H9 (cell line): ENCODE measurements at regions not wholly inside any gene's neighbourhood (a gene's known extent, or its start where the extent isn't known, plus 50 kb on each side); places are given as distances from the start of the nearest gene placed in this dataset.

Experiments used
- DNase-seq: peaks from one replicate; pipeline ENCODE4 v3.0.0-alpha.2; 2017
- H2AFZ ChIP-seq: one replicate; pipeline ENCODE4 v1.6.1; 2013; ENCODE audit warnings: mild to moderate bottlenecking, low read length, control low read depth, moderate library complexity
- H2AK5ac ChIP-seq: 2 replicates; pipeline ENCODE4 v1.6.1; 2013; ENCODE audit warnings: low read length, control low read depth, mixed read lengths; ENCODE audit not compliant: insufficient read length
- H2BK120ac ChIP-seq: one replicate; pipeline ENCODE4 v1.6.1; 2013; ENCODE audit warnings: low read depth, mild to moderate bottlenecking, low read length, control low read depth, inconsistent platforms; ENCODE audit not compliant: poor library complexity, severe bottlenecking
- H2BK12ac ChIP-seq: 2 replicates; pipeline ENCODE4 v1.6.1; 2013; ENCODE audit warnings: low read length, control low read depth, mixed read lengths, low read depth; ENCODE audit not compliant: insufficient read length
- H2BK15ac ChIP-seq: 2 replicates; pipeline ENCODE4 v1.6.1; 2013; ENCODE audit warnings: low read depth, low read length, control low read depth
- H2BK20ac ChIP-seq: one replicate; pipeline ENCODE4 v1.6.1; 2013; ENCODE audit warnings: low read depth, mild to moderate bottlenecking, low read length, control low read depth, inconsistent platforms; ENCODE audit not compliant: poor library complexity, severe bottlenecking
- H2BK5ac ChIP-seq: 2 replicates; pipeline ENCODE4 v1.6.1; 2013; ENCODE audit warnings: low read length, control low read depth, mixed read lengths; ENCODE audit not compliant: insufficient read length
- H3K14ac ChIP-seq: 2 replicates; pipeline ENCODE4 v1.6.1; 2013; ENCODE audit warnings: low read length, control low read depth; ENCODE audit not compliant: insufficient read depth
- H3K18ac ChIP-seq: 2 replicates; pipeline ENCODE4 v1.6.1; 2013; ENCODE audit warnings: low read depth, mild to moderate bottlenecking, mixed read lengths, low read length, control low read depth; ENCODE audit not compliant: insufficient read length
- H3K23ac ChIP-seq: 2 replicates; pipeline ENCODE4 v1.6.1; 2013; ENCODE audit warnings: low read length, control low read depth, mixed read lengths, low read depth; ENCODE audit not compliant: insufficient read length
- H3K23me2 ChIP-seq: 2 replicates; pipeline ENCODE4 v1.6.1; 2013; ENCODE audit warnings: low read depth, mild to moderate bottlenecking, mixed read lengths, low read length, control low read depth; ENCODE audit not compliant: insufficient read length, poor library complexity, severe bottlenecking
- H3K27ac ChIP-seq: 2 replicates; pipeline ENCODE4 v1.5.1; 2013; ENCODE audit warnings: low read length, control low read depth, mixed read lengths, low read depth; ENCODE audit not compliant: insufficient read length
- H3K27me3 ChIP-seq: 2 replicates; pipeline ENCODE4 v1.6.1; 2013; ENCODE audit warnings: low read length, control low read depth, inconsistent platforms; ENCODE audit not compliant: insufficient read depth
- H3K4ac ChIP-seq: 2 replicates; pipeline ENCODE4 v1.6.1; 2013; ENCODE audit warnings: low read depth, mild to moderate bottlenecking, control low read depth, inconsistent platforms, low read length, moderate library complexity
- H3K4me1 ChIP-seq: 2 replicates; pipeline ENCODE4 v1.6.1; 2013; ENCODE audit warnings: low read length, control low read depth, inconsistent platforms; ENCODE audit not compliant: insufficient read depth
- H3K4me2 ChIP-seq: 2 replicates; pipeline ENCODE4 v1.6.1; 2013; ENCODE audit warnings: low read length, control low read depth, mixed read lengths; ENCODE audit not compliant: insufficient read length, insufficient read depth
- H3K56ac ChIP-seq: 2 replicates; pipeline ENCODE4 v1.6.1; 2013; ENCODE audit warnings: low read depth, mild to moderate bottlenecking, mixed read lengths, low read length, control low read depth; ENCODE audit not compliant: insufficient read length
- H3K79me1 ChIP-seq: 2 replicates; pipeline ENCODE4 v1.6.1; 2013; ENCODE audit warnings: low read depth, mild to moderate bottlenecking, moderate library complexity, low read length, control low read depth, inconsistent platforms; ENCODE audit not compliant: insufficient read depth, poor library complexity, severe bottlenecking
- H3K79me2 ChIP-seq: 2 replicates; pipeline ENCODE4 v1.6.1; 2013; ENCODE audit warnings: low read length, control low read depth, inconsistent platforms; ENCODE audit not compliant: insufficient read depth
- H3K9ac ChIP-seq: 2 replicates; pipeline ENCODE4 v1.6.1; 2013; ENCODE audit warnings: low read length, control low read depth, mixed read lengths; ENCODE audit not compliant: insufficient read length; ENCODE audit errors: extremely low read depth
- H3K9me3 ChIP-seq: one replicate; pipeline ENCODE4 v1.6.1; 2013; ENCODE audit warnings: low read depth, low read length, inconsistent platforms; ENCODE audit not compliant: control insufficient read depth
- H3T11ph ChIP-seq: one replicate; pipeline ENCODE4 v1.6.1; 2013; ENCODE audit warnings: mild to moderate bottlenecking, low read length, control low read depth, inconsistent platforms
- H4K20me1 ChIP-seq: one replicate; pipeline ENCODE4 v1.6.1; 2013; ENCODE audit not compliant: control insufficient read depth, insufficient read length, insufficient read depth
- H4K5ac ChIP-seq: 2 replicates; pipeline ENCODE4 v1.6.1; 2013; ENCODE audit warnings: low read depth, mild to moderate bottlenecking, mixed read lengths, low read length, control low read depth; ENCODE audit not compliant: insufficient read length
- H4K8ac ChIP-seq: replicated peaks from 2 replicates; pipeline ENCODE4 v1.6.1; 2013; ENCODE audit warnings: low read length, control low read depth, mixed read lengths, low read depth; ENCODE audit not compliant: insufficient read length
- H4K91ac ChIP-seq: 2 replicates; pipeline ENCODE4 v1.6.1; 2013; ENCODE audit warnings: low read depth, mild to moderate bottlenecking, moderate library complexity, mixed read lengths, low read length, control low read depth; ENCODE audit not compliant: insufficient read length
- H3K27ac Mint-ChIP-seq, 3 experiments: 2 replicates in 2 of 3; 3 replicates in 1 of 3; pipeline ENCODE4 v1.8.0; 2020 to 2021; ENCODE audit warnings: mixed read lengths in 3 of 3, mild to moderate bottlenecking in 1 of 3, moderate library complexity in 1 of 3
- H3K27me3 Mint-ChIP-seq: 2 replicates; pipeline ENCODE4 v1.8.0; 2021; ENCODE audit warnings: low read depth, mild to moderate bottlenecking, moderate library complexity, mixed read lengths
- H3K36me3 Mint-ChIP-seq, 3 experiments: 2 replicates in 2 of 3; 3 replicates in 1 of 3; pipeline ENCODE4 v1.8.0; 2020 to 2021; ENCODE audit warnings: low read depth in 3 of 3, mixed read lengths in 3 of 3; ENCODE audit not compliant: insufficient read depth in 1 of 3
- H3K4me1 Mint-ChIP-seq, 2 experiments: 2 replicates each; pipeline ENCODE4 v1.8.0; 2020; ENCODE audit warnings: mixed read lengths in 2 of 2
- H3K4me3 Mint-ChIP-seq, 2 experiments: 2 replicates in 1 of 2; 3 replicates in 1 of 2; pipeline ENCODE4 v1.8.0; 2020 to 2021; ENCODE audit warnings: mild to moderate bottlenecking in 2 of 2, mixed read lengths in 2 of 2, moderate library complexity in 1 of 2
- H3K9me3 Mint-ChIP-seq, 2 experiments: 2 replicates in 1 of 2; 3 replicates in 1 of 2; pipeline ENCODE4 v1.8.0; 2020; ENCODE audit warnings: mild to moderate bottlenecking in 2 of 2, mixed read lengths in 2 of 2, moderate library complexity in 1 of 2
- CTCF ChIP-seq: fragments of 200-600 bp; sonication (generic); conservative IDR thresholded peaks from 3 replicates; pipeline ENCODE4 v1.8.0; 2021; ENCODE audit warnings: antibody characterized with exemption, mild to moderate bottlenecking
- whole genome bisulfite sequencing: extraction: QIAGEN DNeasy Blood & Tissue Kit; methylation state at CpG from one replicate; pipeline ENCODE4 v1.1.7; 2013; ENCODE audit warnings: missing lambda C conversion rate, low lambda C conversion rate, mixed read lengths; ENCODE audit not compliant: insufficient read length; ENCODE audit errors: extremely low coverage; 5-methylcytosine and 5-hydroxymethylcytosine counted together

DNA sequence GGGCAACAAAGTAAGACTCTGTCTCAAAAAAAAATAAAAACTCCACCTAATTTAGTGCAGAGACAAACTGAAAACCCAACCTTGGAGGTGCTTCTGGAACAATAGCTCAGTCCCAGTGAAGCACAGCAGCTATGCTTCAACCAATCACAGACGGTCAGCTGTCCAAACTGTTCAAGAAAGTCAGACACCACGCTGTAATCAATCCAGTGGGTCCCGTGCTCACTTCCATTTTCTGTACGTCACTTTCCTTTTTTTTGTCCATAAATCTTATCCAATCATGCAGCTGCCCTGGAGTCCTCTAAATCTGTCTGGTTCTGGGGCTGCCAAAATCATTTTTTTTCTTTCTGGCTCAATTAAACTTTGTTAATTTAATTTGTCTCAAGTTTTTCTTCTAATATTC is 93.6 kb upstream of the FAM174B start:
- Histone ChIP-seq H3T11ph (no peak overlapping the region), H3K4ac (no peak overlapping the region), H3K4me2 (no peak overlapping the region), H3K27ac (no peak overlapping the region), H3K9me3 (no peaks in the 10 kb centered on the region), H3K56ac (no peak overlapping the region), H4K20me1 (no peaks in the 10 kb centered on the region), H2AK5ac (no peak overlapping the region), H2BK12ac (no peak overlapping the region), H3K79me1 (no peaks in the 10 kb centered on the region), H3K4me1 (no peaks in the 10 kb centered on the region), H3K9ac (no peak overlapping the region), H2BK15ac (no peak overlapping the region), H2BK120ac (no peak overlapping the region), H3K18ac (no peak overlapping the region), H3K23ac (no peak overlapping the region), H3K23me2 (no peaks in the 10 kb centered on the region), H3K79me2 (no peaks in the 10 kb centered on the region), H3K27me3 (no peaks in the 10 kb centered on the region), H3K14ac (no peak overlapping the region), H2BK5ac (no peak overlapping the region), H2BK20ac (no peak overlapping the region), H4K91ac (no peak overlapping the region), H4K8ac (no peak overlapping the region), H2AFZ (no peak overlapping the region), H4K5ac (no peak overlapping the region)
- Mint-ChIP-seq H3K27me3 (no peaks in the 10 kb centered on the region), H3K4me1 (peaks cover 5 to 10% of the 10 kb centered on the region in 2 experiments; a peak in 2 of 4 replicates), H3K36me3 (no peaks in the 10 kb centered on the region), H3K27ac (no peak overlapping the region), H3K9me3 (no peaks in the 10 kb centered on the region; a peak in 1 of 5 replicates), H3K4me3 (no peak overlapping the region)
- no CpG with 5 or more reads among the region's 4 CpGs for WGBS
- no peak for TF ChIP-seq CTCF
- no peak for DNase-seq
